ENCODE measurements at regions not wholly inside any gene's neighbourhood (a gene's known extent, or its start where the extent isn't known, plus 50 kb on each side); places are given as distances from the start of the nearest gene placed in this dataset.

DNA sequence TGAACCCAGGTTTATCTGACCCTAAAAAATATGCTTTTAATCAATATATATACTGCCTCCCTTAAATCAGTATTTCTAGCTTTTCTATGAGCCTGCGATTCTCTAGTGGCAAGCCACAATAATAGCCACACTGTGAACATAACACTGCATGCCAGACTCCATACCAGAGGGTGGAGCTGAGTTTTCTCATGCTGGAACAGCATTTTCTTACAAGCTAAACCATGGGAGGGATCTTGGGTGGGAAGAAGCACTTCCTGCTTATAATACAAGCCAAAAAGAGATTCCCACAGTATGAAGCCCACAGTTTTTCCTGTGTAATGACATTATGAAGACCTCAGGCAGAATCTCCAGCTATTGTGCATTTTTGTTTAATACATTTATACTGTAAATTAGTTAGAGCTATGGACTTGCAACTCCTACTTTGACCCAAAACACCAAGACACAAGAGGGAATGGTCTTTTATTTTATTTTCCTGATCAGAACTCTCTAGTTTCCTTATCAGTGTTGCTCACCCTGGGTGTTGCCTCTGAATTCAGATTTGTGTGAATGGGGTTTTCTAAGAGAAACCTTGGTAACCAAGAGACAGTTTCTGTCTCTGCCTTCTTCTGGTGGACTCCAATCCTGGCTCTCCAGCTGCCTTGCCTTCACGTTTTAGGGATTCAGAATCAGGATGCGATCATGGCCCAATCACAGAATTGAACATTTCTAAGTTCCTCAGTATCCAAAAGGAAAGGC, 74.5 kb upstream of the EOLA2 start:
- Histone ChIP-seq H3K36me3 (ENCODE audit: control insufficient read depth, insufficient read depth, low read length) (no peaks in the 10 kb centered on the region), H3K79me2 (ENCODE audit: control insufficient read depth, insufficient read depth, low read length) (no peaks in the 10 kb centered on the region), H3K27me3 (ENCODE audit: control insufficient read depth in 2 of 2, insufficient read depth in 2 of 2, low read length in 2 of 2) (no peaks in the 10 kb centered on the region), H3K9me3 (replicated peaks; ENCODE audit: control insufficient read depth, insufficient read depth, low read depth, low read length) (no peaks in the 10 kb centered on the region), H2AFZ (ENCODE audit: low read depth, low read length) (no peak overlapping the region), H3K27ac (ENCODE audit: extremely low read depth, low read depth, low read length) (no peak overlapping the region), H4K20me1 (replicated peaks; ENCODE audit: control insufficient read depth, insufficient read depth, low read length) (no peaks in the 10 kb centered on the region), H3K4me1 (replicated peaks in 1 of 2; ENCODE audit: control insufficient read depth in 2 of 2, insufficient read depth in 2 of 2, low read length in 2 of 2) (no peaks in the 10 kb centered on the region), H3K9me1 (ENCODE audit: control insufficient read depth, insufficient read depth, low read length) (no peaks in the 10 kb centered on the region), H3K4me3 (no peak overlapping the region), H3K9ac (ENCODE audit: insufficient read depth in 1 of 2, low read depth in 2 of 2, low read length in 2 of 2) (no peak overlapping the region), H3K4me2 (ENCODE audit: insufficient read depth, low read length) (no peak overlapping the region)
- intact Hi-C loops (cut with micrococcal nuclease): no loop called here
- POLR2A ChIA-PET: interaction anchor here (0.9 kb wide), 1 partner anchor 18 kb away, joined by 4 read pairs; no protein-coding TSS in a partner anchor
- ATAC-seq: no peak
- DNase-seq (ENCODE audit: extremely low read depth in 1 of 4, low spot score in 3 of 4): no peak
- CTCF ChIA-PET (ENCODE audit: low intra/inter-chr PET ratio): no interaction called here
- BruUV-seq (replicated peaks): no TSS peak
- 0% methylated on average over 3 of the region's 3 CpGs for WGBS (ENCODE audit: insufficient coverage, low coverage, missing lambda C conversion rate)
- in situ Hi-C loops (cut with MboI): no loop called here
- FAIRE-seq: no peak
- TF ChIP-seq ZNF277 (CRISPR knock-in tag; IDR thresholded peaks at IDR 0.05; ENCODE audit: borderline replicate concordance) (no peak), CBX1 (IDR thresholded peaks at IDR 0.05; ENCODE audit: low read depth) (no peak), XRCC5 (IDR thresholded peaks at IDR 0.05; ENCODE audit: low read depth, low read length) (no peak), GTF2E2 (tag; IDR thresholded peaks at IDR 0.05) (no peak), AFF4 (CRISPR knock-in tag; IDR thresholded peaks at IDR 0.05) (no peak), ILK (tag; IDR thresholded peaks at IDR 0.05; ENCODE audit: borderline replicate concordance, low read depth) (no peak), LEF1 (IDR thresholded peaks at IDR 0.05) (no peak), ZNF263 (CRISPR knock-in tag; IDR thresholded peaks at IDR 0.05; ENCODE audit: borderline replicate concordance) (no peak), NCOA1 (IDR thresholded peaks at IDR 0.05; ENCODE audit: low read depth) (no peak), ZNF699 (CRISPR knock-in tag; IDR thresholded peaks at IDR 0.05; ENCODE audit: insufficient replicate concordance) (no peak), ZBTB7A (IDR thresholded peaks at IDR 0.05; ENCODE audit: borderline replicate concordance, control insufficient read depth, low read depth, low read length) (no peak), POLR3G (IDR thresholded peaks at IDR 0.05; ENCODE audit: extremely low read depth, insufficient read length, insufficient replicate concordance) (no peak), PML (IDR thresholded peaks at IDR 0.05; ENCODE audit: low read length) (no peak), SIRT6 (IDR thresholded peaks at IDR 0.05; ENCODE audit: low read depth, low read length) (no peak)
- TF ChIP-seq, protein P1, sequence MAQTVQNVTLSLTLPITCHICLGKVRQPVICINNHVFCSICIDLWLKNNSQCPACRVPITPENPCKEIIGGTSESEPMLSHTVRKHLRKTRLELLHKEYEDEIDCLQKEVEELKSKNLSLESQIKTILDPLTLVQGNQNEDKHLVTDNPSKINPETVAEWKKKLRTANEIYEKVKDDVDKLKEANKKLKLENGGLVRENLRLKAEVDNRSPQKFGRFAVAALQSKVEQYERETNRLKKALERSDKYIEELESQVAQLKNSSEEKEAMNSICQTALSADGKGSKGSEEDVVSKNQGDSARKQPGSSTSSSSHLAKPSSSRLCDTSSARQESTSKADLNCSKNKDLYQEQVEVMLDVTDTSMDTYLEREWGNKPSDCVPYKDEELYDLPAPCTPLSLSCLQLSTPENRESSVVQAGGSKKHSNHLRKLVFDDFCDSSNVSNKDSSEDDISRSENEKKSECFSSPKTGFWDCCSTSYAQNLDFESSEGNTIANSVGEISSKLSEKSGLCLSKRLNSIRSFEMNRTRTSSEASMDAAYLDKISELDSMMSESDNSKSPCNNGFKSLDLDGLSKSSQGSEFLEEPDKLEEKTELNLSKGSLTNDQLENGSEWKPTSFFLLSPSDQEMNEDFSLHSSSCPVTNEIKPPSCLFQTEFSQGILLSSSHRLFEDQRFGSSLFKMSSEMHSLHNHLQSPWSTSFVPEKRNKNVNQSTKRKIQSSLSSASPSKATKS (CRISPR knock-in tag; IDR thresholded peaks at IDR 0.05): no peak

Data from K562 (cell line).